HG03175 (cell line): ENCODE measurements at regions not wholly inside any gene's neighbourhood (a gene's known extent, or its start where the extent isn't known, plus 50 kb on each side); places are given as distances from the start of the nearest gene placed in this dataset.

Source experiments
- ATAC-seq: cut with Tn5 transposase; IDR thresholded peaks from one replicate; pipeline ENCODE4 v1.9.1; 2021; ENCODE audit warnings: mild to moderate bottlenecking, moderate library complexity; ENCODE audit not compliant: unreplicated experiment

GRCh38 chr21:39105836-39106235 is 77.4 kb downstream of the PSMG1 start:
- ATAC-seq = no peak

GRCh38 chr21:39105341-39105765 is 77.9 kb downstream of the PSMG1 start:
- ATAC-seq = no peak

- no peak for ATAC-seq
These were observed 78.3 kb downstream of the PSMG1 start for GRCh38 chr21:39104911-39105310.

GRCh38 chr21:39103689-39104088 is 79.6 kb downstream of the PSMG1 start:
- no peak for ATAC-seq

- ATAC-seq = no peak
These were observed 83.4 kb downstream of the PSMG1 start for GRCh38 chr21:39099859-39100258.

- no peak for ATAC-seq
These were observed 84.5 kb downstream of the PSMG1 start for GRCh38 chr21:39098696-39099200.

GRCh38 chr21:39097981-39098380 is 85.3 kb downstream of the PSMG1 start:
- no peak for ATAC-seq

GRCh38 chr21:39097335-39097861 is 85.9 kb downstream of the PSMG1 start:
- ATAC-seq = no peak

GRCh38 chr21:39096754-39097153 is 86.5 kb downstream of the PSMG1 start:
- no peak for ATAC-seq

- ATAC-seq = no peak
These were observed 87.6 kb downstream of the PSMG1 start for GRCh38 chr21:39095681-39096080.

- ATAC-seq = no peak
These were observed 88.2 kb downstream of the PSMG1 start for GRCh38 chr21:39094847-39095579.

- no peak for ATAC-seq
These were observed 89.0 kb downstream of the PSMG1 start for GRCh38 chr21:39094087-39094780.

- no peak for ATAC-seq
These were observed 89.7 kb downstream of the PSMG1 start for GRCh38 chr21:39093526-39093925.

GRCh38 chr21:39088831-39089380 is 94.3 kb downstream of the PSMG1 start:
- ATAC-seq = no peak

GRCh38 chr21:39088031-39088370 is 95.2 kb downstream of the PSMG1 start:
- no peak for ATAC-seq

GRCh38 chr21:39087238-39088030 is 95.8 kb downstream of the PSMG1 start:
- no peak for ATAC-seq

- no peak for ATAC-seq
These were observed 96.7 kb downstream of the PSMG1 start for GRCh38 chr21:39086547-39086946.

GRCh38 chr21:39085843-39086405 is 97.3 kb downstream of the PSMG1 start:
- ATAC-seq = no peak

- no peak for ATAC-seq
These were observed 98.1 kb downstream of the PSMG1 start for GRCh38 chr21:39084979-39085729.

GRCh38 chr21:39084073-39084472 is 99.2 kb downstream of the PSMG1 start:
- ATAC-seq = no peak
